Panc1 (cell line): ENCODE measurements at regions not wholly inside any gene's neighbourhood (a gene's known extent, or its start where the extent isn't known, plus 50 kb on each side); places are given as distances from the start of the nearest gene placed in this dataset.

ENCODE experiments used
- ATAC-seq: fragments of 200-7000 bp; cut with Tn5 transposase; 2 replicates; pipeline ENCODE4 v1.9.1; 2020; ENCODE audit warnings: mild to moderate bottlenecking, moderate library complexity
- BruUV-seq: library from RNA; stranded (reverse); fragments of 400-500 nt; replicated peaks from 2 replicates; lab custom pipeline; 2021; lab: Mats Ljungman, UMichigan
- CTCF ChIA-PET: fragments of 300-600 bp; sonication (Branson Sonifier 250); formaldehyde crosslinking; loops from one replicate; lab custom pipeline; 2022; ENCODE audit warnings: antibody characterized with exemption; lab: Charles Lee
- POLR2A ChIA-PET: fragments of 300-600 bp; sonication (Branson Sonifier 250); formaldehyde crosslinking; loops from one replicate; lab custom pipeline; 2022; ENCODE audit warnings: antibody characterized with exemption; lab: Charles Lee
- DNase-seq: peaks from one replicate; pipeline ENCODE4 v3.0.0-alpha.2; 2010; ENCODE audit warnings: low read depth, low spot score
- H3K27ac ChIP-seq: 2 replicates; pipeline ENCODE4 v1.5.1; 2011; ENCODE audit warnings: mild to moderate bottlenecking, low read length, inconsistent platforms
- H3K27me3 ChIP-seq: fragments of 200-500 bp; sonication (Bioruptor generic); 2 replicates; pipeline ENCODE4 v1.6.0; 2014; ENCODE audit warnings: low read length, inconsistent platforms; ENCODE audit not compliant: control insufficient read depth, insufficient read depth
- H3K36me3 ChIP-seq: fragments of 200-500 bp; sonication (Bioruptor generic); 2 replicates; pipeline ENCODE4 v1.5.1; 2014; ENCODE audit warnings: inconsistent platforms, mild to moderate bottlenecking, low read length, moderate library complexity; ENCODE audit not compliant: control insufficient read depth, insufficient read depth
- H3K4me1 ChIP-seq: 2 replicates; pipeline ENCODE4 v1.5.1; 2011; ENCODE audit warnings: inconsistent platforms, mild to moderate bottlenecking, low read length, moderate library complexity; ENCODE audit not compliant: control insufficient read depth, insufficient read depth
- H3K4me3 ChIP-seq, 2 experiments: 2 replicates each; pipeline ENCODE4 v1.5.1; 2011 to 2012; ENCODE audit warnings: low read depth in 2 of 2, low read length in 2 of 2, mild to moderate bottlenecking in 2 of 2, inconsistent platforms in 1 of 2, moderate library complexity in 1 of 2
- H3K9me3 ChIP-seq: fragments of 200-500 bp; sonication (Bioruptor generic); 2 replicates; pipeline ENCODE4 v1.5.1; 2014; ENCODE audit warnings: low read depth, mild to moderate bottlenecking, inconsistent platforms, low read length, moderate library complexity; ENCODE audit not compliant: control insufficient read depth, insufficient read depth
- POLR2AphosphoS5 ChIP-seq: IDR thresholded peaks from 2 replicates; pipeline ENCODE4 v1.6.1; 2012; ENCODE audit warnings: mild to moderate bottlenecking, low read depth, low read length, moderate library complexity
- SIN3A ChIP-seq: IDR thresholded peaks from 2 replicates; pipeline ENCODE4 v1.6.1; 2012; ENCODE audit warnings: low read depth, mild to moderate bottlenecking, low read length, moderate library complexity, borderline replicate concordance; ENCODE audit not compliant: insufficient read depth
- TCF7L2 ChIP-seq: IDR thresholded peaks from 2 replicates; pipeline ENCODE4 v1.6.1; 2011; ENCODE audit warnings: mild to moderate bottlenecking, low read depth, low read length, inconsistent platforms
- in situ Hi-C: cut with HindIII; loops from 2 replicates; pipeline ENCODE4 v1.10.0; 2016; ENCODE audit warnings: low sequenced_read_pairs, low pct_unique_long_range_greater_than_20kb
- intact Hi-C: fragments of 100-400 bp; cut with micrococcal nuclease; formaldehyde crosslinking; loops from one replicate; pipeline ENCODE4 v1.10.0; 2022; ENCODE audit not compliant: unreplicated experiment
- TF ChIP-seq, protein P1 (sequence below): fragments of 450-650 bp; IDR thresholded peaks from 2 replicates; pipeline ENCODE4 v1.5.1; 2017; ENCODE audit warnings: mild to moderate bottlenecking
- TF ChIP-seq, protein P2 (sequence below), 2 experiments: IDR thresholded peaks; 2 replicates each; pipeline ENCODE4 v1.6.1; 2011 to 2012; ENCODE audit warnings: low read depth in 2 of 2, control low read depth in 1 of 2, low read length in 1 of 2, mild to moderate bottlenecking in 1 of 2, moderate library complexity in 1 of 2; ENCODE audit not compliant: insufficient read depth in 1 of 2

DNA sequence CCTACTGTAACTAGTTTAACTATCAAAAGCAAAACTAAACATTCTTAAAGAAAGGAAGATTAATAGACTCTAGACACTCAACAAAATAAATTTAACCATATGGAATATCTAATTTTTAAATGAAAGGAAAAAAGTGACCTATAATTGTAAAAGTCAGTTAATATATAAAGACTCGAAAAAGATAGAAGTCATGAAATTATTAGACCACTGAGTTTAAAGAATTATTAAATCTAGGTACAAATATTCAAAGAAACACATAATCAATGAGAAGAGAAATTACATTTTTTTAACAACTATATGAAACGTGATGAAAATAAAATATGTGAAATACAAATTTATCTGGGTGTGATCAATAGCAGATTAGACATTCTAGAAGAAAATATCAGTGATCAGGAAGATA lies 706.8 kb upstream of the PCDH20 start:
- Histone ChIP-seq H3K9me3 (0 out of 2 replicates have a peak, but pooled peaks cover 2% of the 10 kb centered on the region), H3K4me1 (no peaks in the 10 kb centered on the region), H3K4me3 (no peak overlapping the region), H3K27me3 (no peaks in the 10 kb centered on the region), H3K27ac (no peak overlapping the region), H3K36me3 (no peaks in the 10 kb centered on the region)
- intact Hi-C loops: loop anchor here (5.0 kb wide), 1 partner anchor 235 kb away; no protein-coding TSS in a partner anchor
- ChIA-PET CTCF (no interaction called here), POLR2A (interaction anchor here (0.7 kb wide), 1 partner anchor 854 kb away, joined by 3 read pairs; no protein-coding TSS in a partner anchor)
- in situ Hi-C loops: no loop called here
- BruUV-seq: no TSS peak
- no peak for DNase-seq
- TF ChIP-seq POLR2AphosphoS5 (no peak), TCF7L2 (no peak), SIN3A (no peak)
- TF ChIP-seq, protein P1, sequence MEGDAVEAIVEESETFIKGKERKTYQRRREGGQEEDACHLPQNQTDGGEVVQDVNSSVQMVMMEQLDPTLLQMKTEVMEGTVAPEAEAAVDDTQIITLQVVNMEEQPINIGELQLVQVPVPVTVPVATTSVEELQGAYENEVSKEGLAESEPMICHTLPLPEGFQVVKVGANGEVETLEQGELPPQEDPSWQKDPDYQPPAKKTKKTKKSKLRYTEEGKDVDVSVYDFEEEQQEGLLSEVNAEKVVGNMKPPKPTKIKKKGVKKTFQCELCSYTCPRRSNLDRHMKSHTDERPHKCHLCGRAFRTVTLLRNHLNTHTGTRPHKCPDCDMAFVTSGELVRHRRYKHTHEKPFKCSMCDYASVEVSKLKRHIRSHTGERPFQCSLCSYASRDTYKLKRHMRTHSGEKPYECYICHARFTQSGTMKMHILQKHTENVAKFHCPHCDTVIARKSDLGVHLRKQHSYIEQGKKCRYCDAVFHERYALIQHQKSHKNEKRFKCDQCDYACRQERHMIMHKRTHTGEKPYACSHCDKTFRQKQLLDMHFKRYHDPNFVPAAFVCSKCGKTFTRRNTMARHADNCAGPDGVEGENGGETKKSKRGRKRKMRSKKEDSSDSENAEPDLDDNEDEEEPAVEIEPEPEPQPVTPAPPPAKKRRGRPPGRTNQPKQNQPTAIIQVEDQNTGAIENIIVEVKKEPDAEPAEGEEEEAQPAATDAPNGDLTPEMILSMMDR: no peak
- TF ChIP-seq, protein P2, sequence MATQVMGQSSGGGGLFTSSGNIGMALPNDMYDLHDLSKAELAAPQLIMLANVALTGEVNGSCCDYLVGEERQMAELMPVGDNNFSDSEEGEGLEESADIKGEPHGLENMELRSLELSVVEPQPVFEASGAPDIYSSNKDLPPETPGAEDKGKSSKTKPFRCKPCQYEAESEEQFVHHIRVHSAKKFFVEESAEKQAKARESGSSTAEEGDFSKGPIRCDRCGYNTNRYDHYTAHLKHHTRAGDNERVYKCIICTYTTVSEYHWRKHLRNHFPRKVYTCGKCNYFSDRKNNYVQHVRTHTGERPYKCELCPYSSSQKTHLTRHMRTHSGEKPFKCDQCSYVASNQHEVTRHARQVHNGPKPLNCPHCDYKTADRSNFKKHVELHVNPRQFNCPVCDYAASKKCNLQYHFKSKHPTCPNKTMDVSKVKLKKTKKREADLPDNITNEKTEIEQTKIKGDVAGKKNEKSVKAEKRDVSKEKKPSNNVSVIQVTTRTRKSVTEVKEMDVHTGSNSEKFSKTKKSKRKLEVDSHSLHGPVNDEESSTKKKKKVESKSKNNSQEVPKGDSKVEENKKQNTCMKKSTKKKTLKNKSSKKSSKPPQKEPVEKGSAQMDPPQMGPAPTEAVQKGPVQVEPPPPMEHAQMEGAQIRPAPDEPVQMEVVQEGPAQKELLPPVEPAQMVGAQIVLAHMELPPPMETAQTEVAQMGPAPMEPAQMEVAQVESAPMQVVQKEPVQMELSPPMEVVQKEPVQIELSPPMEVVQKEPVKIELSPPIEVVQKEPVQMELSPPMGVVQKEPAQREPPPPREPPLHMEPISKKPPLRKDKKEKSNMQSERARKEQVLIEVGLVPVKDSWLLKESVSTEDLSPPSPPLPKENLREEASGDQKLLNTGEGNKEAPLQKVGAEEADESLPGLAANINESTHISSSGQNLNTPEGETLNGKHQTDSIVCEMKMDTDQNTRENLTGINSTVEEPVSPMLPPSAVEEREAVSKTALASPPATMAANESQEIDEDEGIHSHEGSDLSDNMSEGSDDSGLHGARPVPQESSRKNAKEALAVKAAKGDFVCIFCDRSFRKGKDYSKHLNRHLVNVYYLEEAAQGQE (IDR thresholded peaks at IDR 0.05; ENCODE audit: insufficient read depth in 1 of 2, low read depth in 2 of 2, low read length in 1 of 2): no peak
- ATAC-seq: no peak

DNA sequence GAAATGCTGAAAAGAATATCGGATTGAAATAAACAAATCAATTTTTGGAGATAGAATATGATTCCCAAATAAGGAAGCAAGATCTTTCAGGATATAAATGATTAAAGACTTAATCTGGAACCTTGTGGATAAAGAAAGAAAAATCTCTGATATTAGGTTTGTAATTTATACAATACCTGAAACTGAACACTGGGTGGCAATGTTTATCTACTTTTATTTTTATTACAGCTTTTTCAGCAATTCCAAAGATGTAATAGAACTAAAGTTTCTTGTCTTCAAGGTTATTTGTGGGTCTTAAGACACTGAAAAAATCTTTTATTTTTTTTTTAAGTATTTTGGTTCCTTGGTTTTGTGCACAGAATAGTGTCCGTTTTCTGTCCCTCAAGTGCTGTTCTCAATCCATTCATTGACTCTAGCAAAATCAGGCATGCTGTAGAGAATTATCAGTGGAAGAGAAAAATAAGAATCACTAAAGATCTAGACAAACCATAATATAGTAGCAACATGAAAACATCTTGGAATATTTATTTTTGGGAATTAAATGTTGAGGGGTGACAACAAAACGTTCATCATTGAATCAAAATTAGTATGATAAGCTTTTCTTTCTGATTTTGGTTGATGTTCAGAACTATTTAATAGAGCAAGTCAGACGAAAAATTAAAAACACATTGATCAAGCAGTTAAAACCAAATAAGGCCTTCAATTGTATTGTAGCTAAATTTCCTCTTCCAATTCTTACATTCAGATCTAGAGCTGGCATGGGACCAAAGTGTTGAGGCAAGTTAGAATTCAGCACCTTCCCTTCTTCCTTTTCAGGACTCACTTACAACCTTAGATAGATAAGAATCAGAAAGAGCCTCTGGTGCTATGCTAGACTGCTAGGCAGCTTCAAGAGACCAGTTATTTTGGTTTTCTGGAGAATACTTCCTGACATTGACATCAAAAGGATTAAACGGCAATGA lies 704.4 kb upstream of the PCDH20 start:
- CTCF ChIA-PET: no interaction called here
- in situ Hi-C loops: no loop called here

More for the DNA sequence above, 704.4 kb upstream of the PCDH20 start:
- intact Hi-C loops: loop anchor here (5.0 kb wide), 1 partner anchor 237 kb away; no protein-coding TSS in a partner anchor
- H3K4me3 ChIP-seq: no peak overlapping the region
- no peaks in the 10 kb centered on the region for H3K27me3 ChIP-seq
- no peaks in the 10 kb centered on the region for H3K4me1 ChIP-seq
- no peaks in the 10 kb centered on the region for H3K36me3 ChIP-seq
- TF ChIP-seq POLR2AphosphoS5: no peak
- TF ChIP-seq, protein P1: peak; percentile 30; the same call in 1 of the 2 replicates
- DNase-seq (no peak), ATAC-seq (no peak)
- BruUV-seq: no TSS peak
- 0 out of 2 replicates have a peak, but pooled peaks cover 2% of the 10 kb centered on the region for H3K9me3 ChIP-seq
- no peak overlapping the region for H3K27ac ChIP-seq
- POLR2A ChIA-PET: no interaction called here
